ENCODE measurements at regions not wholly inside any gene's neighbourhood (a gene's known extent, or its start where the extent isn't known, plus 50 kb on each side); places are given as distances from the start of the nearest gene placed in this dataset.
"Not testable (repeated sequence)": the region's sequence is repeated elsewhere in the genome, so short reads cannot be mapped to it uniquely, and the experiment has no call there.

DNA sequence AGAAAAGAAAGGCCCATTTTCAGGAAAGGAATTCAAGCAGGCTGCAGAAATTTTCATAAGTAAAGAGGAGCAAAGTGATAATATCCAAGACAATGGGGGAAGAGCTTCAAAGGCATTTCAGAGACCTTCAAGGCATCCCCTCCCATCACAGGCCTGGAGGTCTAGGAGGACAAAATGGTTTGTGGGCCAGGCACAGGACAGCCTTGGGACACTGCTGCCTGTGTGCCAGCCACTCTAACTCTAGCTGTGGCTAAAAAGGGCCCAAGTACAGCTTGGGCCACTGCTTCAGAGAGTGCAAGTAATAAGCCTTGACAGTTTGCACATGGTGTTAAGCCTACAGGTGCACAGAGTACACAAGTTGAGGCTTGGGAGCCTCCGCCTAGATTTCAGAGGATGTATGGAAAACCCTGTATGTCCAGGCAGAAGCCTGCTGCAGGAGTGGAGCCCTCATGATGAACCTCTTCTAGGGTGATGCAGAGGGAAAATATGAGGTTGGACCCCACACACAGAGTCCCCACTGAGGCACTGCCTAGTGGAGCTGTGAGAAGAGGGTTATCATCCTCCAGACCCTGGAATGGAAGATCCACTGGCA, 51.8 kb upstream of the ZSWIM5 start:
- no peak overlapping the region for H3K27ac ChIP-seq
- ChIA-PET POLR2A (ENCODE audit: low non-redundant PET) (no interaction called here), CTCF (no interaction called here)
- TF ChIP-seq, protein P1, sequence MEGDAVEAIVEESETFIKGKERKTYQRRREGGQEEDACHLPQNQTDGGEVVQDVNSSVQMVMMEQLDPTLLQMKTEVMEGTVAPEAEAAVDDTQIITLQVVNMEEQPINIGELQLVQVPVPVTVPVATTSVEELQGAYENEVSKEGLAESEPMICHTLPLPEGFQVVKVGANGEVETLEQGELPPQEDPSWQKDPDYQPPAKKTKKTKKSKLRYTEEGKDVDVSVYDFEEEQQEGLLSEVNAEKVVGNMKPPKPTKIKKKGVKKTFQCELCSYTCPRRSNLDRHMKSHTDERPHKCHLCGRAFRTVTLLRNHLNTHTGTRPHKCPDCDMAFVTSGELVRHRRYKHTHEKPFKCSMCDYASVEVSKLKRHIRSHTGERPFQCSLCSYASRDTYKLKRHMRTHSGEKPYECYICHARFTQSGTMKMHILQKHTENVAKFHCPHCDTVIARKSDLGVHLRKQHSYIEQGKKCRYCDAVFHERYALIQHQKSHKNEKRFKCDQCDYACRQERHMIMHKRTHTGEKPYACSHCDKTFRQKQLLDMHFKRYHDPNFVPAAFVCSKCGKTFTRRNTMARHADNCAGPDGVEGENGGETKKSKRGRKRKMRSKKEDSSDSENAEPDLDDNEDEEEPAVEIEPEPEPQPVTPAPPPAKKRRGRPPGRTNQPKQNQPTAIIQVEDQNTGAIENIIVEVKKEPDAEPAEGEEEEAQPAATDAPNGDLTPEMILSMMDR (conservative IDR thresholded peaks at IDR 0.05; ENCODE audit: low read depth) = no peak
- DNase-seq (ENCODE audit: low spot score) = no peak

DNA sequence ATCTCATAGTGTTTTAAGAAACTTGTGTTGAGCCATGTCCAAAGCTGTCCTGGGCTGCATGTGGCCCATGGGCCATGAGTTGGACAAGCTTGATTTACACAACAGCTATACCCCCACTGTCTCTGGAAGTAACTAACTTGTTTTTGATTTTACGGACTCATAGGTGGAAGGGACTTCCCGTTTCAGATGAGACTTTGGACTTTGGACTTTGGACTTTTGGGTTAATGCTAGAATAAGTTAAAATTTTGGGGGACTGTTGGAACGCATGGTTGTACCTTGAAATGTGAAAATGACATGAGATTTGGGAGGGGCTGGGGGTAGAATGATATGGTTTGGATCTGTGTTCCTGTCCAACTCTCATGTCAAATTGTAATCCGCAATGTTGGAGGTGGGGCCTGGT, 52.6 kb upstream of the ZSWIM5 start:
- CTCF ChIA-PET = no interaction called here
- no peak overlapping the region for H3K27ac ChIP-seq
- TF ChIP-seq, protein P1 (conservative IDR thresholded peaks at IDR 0.05; ENCODE audit: low read depth) = no peak
- DNase-seq (ENCODE audit: low spot score) = no peak
- POLR2A ChIA-PET (ENCODE audit: low non-redundant PET) = no interaction called here

DNA sequence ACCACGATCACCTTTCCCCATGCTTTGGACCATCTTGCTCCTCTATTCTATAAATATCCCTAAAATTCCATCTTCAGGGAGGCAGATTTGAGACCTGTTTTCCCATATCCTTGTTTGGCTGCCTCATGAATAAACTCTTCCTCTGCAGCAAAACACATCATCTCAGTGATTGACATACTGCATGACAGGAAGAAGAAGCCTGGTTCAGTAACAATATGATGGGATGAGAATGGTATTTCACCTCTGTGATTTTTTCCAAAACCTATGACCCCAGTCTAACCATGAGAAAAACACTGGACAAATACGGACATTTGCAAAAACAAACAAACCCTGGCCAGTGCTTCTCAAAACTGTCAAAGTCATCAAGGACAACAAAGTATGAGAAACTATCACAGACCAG, 53.8 kb upstream of the ZSWIM5 start:
- TF ChIP-seq, protein P1 (conservative IDR thresholded peaks at IDR 0.05; ENCODE audit: low read depth) = no peak
- DNase-seq (ENCODE audit: low spot score) = no peak
- POLR2A ChIA-PET (ENCODE audit: low non-redundant PET) = no interaction called here
- no peak overlapping the region for H3K27ac ChIP-seq
- CTCF ChIA-PET = no interaction called here

DNA sequence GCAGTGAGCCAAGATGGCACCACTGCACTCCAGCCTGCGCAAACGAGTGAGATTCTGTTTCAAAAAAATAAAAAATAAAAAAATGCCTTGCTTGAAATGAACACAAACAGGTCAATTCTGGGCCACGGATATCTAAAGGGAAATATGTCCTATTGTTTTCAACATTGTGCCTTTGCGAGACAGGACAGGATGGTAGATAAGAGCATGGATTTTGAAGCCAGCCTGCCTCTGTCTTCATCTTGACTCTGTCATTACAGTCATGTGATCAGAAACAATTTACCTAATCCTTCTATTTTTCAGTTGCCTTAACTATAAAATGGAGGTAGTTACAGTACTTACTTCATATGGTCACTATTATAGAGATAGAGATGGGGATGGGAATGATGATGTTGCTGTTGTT, 56.7 kb upstream of the ZSWIM5 start:
- ChIA-PET CTCF (interaction anchor here (1.6 kb wide), 1 partner anchor 249 kb away, joined by 3 read pairs; no protein-coding TSS in a partner anchor), POLR2A (ENCODE audit: low non-redundant PET) (no interaction called here)
- no peak overlapping the region for H3K27ac ChIP-seq
- DNase-seq (ENCODE audit: low spot score) = no peak
- TF ChIP-seq, protein P1 (conservative IDR thresholded peaks at IDR 0.05; ENCODE audit: low read depth) = no peak

DNA sequence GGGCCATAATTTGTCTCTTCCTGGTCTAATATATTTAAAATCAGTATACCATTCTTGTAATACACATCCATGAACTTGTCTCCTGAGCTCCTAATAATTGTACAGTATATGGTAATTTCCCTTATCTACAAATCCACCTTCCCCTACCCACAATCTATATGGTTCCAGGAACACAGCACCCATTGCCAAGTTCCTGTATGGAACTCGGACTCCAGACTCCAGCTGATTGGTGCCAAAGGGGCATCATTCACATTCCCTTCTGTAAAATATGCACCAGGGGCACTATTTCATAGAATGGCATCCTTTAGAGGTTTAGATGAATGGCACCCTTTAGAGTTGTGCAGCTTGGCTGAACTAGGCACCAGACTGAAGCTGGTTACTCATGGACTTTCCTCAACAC, 58.8 kb upstream of the ZSWIM5 start:
- H3K27ac ChIP-seq = no peak overlapping the region
- no peak for DNase-seq (ENCODE audit: low spot score)
- TF ChIP-seq, protein P1 (conservative IDR thresholded peaks at IDR 0.05; ENCODE audit: low read depth) = no peak
- ChIA-PET POLR2A (ENCODE audit: low non-redundant PET) (no interaction called here), CTCF (no interaction called here)

DNA sequence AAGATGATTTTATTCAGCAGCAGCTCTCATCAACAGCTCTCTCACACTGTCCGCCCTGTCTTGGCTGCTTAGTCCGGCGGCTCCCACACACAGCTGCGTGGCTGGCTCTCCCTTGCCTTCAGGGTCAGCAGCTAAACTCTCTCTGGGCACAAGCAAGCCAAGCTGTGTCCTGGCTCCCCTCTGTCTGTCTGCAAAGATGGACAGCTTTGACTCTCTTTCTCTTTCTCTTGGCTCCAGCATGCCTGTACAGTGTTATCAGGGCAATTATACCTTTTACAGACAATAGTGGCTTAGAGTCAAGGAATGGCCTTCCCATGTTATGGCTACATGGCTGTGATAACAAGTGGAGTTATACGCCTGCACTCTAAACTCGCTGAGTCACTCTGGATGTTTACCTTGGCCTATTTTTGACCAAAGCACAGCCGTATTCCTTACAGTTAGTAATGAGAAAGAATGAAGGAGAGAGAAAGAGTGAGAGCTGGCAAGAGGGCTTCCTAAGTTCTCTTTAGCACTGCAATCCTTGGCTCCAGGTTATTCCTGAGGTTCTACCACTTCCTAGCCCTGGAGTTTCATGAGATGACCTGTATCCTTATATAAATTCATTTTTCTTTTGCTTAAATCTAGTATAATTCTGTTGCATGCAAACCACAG, 59.9 kb upstream of the ZSWIM5 start:
- CTCF ChIA-PET = interaction anchor here (0.5 kb wide), 1 partner anchor 169 kb away, joined by 3 read pairs; no protein-coding TSS in a partner anchor
- DNase-seq (ENCODE audit: low spot score) = no peak
- no peak overlapping the region for H3K27ac ChIP-seq
- POLR2A ChIA-PET (ENCODE audit: low non-redundant PET) = no interaction called here
- TF ChIP-seq, protein P1 (conservative IDR thresholded peaks at IDR 0.05; ENCODE audit: low read depth) = no peak

DNA sequence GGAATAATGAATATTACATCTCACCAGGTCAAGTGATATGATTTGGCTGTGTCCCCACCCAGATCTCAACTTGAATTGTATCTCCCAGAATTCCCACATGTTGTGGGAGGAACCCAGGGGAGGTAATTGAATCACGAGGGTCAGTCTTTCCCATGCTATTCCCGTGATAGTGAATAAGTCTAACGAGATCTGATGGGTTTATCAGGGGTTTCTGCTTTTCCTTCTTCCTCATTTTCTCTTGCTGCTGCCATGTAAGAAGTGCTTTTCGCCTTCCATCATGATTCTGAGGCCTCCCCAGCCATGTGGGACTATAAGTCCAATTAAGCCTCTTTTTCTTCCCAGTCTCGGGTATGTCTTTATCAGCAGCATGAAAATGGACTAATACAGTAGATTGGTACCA, 58.4 kb upstream of the HPDL start:
- POLR2A ChIA-PET (ENCODE audit: low non-redundant PET); DNase-seq (ENCODE audit: low spot score); CTCF ChIA-PET; H3K27ac ChIP-seq: not testable (repeated sequence)

DNA sequence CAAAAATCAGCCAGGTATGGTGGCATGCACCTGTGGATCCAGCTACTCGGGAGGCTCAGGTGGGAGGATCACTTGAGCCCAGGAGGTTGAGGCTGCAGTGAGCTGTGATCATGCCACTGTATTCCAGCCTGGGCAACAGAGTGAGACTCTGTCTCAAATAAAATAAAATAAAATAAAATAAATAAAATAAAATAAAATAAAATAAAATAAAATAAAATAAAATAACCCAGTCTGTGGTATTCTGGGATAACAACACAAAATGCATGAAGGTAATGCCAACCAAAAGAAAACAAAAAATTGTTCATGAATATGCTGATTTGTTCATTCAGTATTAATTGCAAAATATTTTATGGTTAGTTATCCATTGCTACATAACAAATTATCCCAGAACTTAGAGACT, 54.4 kb upstream of the HPDL start:
- POLR2A ChIA-PET (ENCODE audit: low non-redundant PET); DNase-seq (ENCODE audit: low spot score); CTCF ChIA-PET; H3K27ac ChIP-seq: not testable (repeated sequence)

Measured in RWPE1 (cell line).